EH (cell line): ENCODE measurements at regions not wholly inside any gene's neighbourhood (a gene's known extent, or its start where the extent isn't known, plus 50 kb on each side); places are given as distances from the start of the nearest gene placed in this dataset.
"Not testable (repeated sequence)": the region's sequence is repeated elsewhere in the genome, so short reads cannot be mapped to it uniquely, and the experiment has no call there.

Experiments used
- DNase-seq: peaks from one replicate; pipeline ENCODE4 v3.0.0-alpha.2; 2015; ENCODE audit warnings: low read depth

GRCh38 chr3:72535772-72536171, 312.5 kb downstream of the SHQ1 start:
- DNase-seq, result no peak

DNA sequence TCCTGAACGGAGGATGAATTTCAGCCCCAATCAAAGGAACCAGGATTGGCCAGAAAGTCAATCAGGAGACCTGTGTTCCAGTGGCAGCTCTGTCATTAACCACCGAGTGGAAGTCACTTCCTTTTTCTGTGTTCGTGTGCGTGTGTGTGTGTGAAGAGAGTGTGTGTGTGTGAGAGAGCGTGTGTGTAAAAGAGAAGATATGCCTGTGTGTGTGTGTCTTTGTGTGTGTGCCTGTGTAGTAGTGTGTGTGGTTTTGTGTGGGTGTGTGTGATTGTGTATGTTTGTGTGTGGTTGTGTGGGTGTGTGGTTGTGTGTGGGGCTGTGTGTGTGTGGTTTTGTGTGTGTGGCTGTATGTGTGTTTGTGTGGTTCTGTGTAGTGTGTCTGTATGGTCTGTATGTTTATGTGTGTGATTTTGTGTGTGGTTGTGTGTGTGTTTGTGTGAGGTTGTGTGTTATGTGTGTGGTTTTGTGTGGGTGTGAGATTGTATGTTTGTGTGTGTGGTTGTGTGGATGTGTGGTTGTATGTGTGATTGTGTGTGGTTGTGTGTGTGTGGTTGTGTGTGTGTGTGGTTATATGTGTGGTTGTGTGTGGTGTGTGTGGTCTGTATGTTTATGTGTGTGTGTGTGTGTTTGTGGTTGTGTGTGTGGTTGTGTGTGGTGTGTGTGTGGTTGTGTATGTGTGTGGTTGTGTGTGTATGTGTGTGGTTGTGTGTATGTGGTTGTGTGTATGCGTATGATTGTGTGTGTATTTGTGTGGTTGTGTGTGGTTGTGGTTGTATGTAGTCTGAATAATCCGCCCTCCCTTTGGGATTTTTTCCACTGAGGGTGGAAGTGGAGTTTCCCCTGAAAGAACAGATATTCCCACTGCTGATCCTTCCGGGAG, 314.4 kb downstream of the SHQ1 start:
- DNase-seq, result no peak

DNA sequence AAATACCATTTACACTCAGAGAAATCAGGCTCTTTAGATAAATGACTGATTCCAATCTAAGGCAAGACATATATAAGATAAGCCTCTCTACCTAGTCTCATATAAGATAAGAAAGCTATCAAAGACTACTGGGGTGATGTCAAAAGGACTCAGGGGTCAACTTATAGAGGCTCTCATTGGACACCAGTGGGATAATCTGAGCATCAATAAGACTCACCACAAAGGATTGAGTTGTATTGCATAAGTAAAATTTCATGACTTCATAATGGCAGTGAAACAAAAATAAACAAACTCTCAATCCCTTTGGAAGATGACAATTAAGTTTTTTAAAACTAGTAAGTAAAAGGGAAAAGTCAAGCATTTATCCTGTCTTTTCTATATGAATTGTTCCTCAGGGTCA, 317.8 kb downstream of the SHQ1 start:
- peak; percentile 20 for DNase-seq

DNA sequence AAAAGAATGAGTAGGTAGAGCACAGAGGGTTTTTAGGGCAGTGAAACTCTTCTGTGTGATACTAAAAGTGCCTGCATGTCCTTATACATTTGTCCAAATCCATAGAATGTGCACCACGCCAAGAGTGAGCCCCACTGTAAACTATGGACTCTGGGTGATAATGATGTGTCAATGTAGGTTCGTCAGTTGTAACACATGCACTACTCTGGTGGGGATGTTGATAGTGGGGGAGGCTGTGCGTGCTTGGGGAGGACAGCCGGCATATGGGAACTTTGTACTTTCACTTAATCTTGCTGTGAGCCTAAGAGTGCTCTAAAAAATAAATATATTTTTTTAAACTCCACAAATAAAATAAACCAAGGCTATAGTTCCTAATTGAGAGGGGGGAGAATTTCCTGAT, 319.2 kb downstream of the SHQ1 start:
- no peak for DNase-seq

DNA sequence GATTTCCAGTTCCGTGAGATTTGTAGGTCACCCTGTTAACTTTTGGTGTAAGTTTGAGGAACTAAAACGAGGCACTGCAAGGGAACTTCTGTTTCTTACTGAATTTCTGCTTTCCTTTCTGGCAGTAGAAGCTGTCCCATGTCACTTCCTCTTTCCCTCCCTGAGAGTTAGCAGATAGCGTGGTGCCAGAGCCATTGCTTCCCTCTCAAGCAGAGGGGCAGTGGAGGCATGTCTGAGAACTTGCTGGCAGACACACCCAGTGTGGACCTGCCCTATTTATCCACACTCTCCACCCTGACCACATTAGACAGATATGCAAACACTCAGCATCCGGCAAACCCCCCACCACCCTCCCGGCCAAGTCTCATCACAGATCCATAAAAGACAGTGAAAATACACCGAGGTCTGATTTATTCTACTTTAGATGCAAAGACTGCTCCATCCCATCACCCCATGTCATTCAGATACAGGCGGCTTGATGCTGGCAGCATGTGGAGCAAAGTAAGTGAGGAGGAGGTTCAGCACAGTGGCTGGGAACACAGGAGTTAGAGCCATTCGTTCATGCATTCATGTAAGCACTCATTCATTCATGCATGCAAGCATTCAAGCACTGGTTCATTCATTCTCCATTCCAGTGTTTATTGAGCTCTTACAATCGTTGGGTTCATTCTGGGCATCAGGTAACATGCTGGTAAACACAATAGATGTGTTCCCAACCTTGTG, 324.7 kb downstream of the SHQ1 start:
- no peak for DNase-seq

DNA sequence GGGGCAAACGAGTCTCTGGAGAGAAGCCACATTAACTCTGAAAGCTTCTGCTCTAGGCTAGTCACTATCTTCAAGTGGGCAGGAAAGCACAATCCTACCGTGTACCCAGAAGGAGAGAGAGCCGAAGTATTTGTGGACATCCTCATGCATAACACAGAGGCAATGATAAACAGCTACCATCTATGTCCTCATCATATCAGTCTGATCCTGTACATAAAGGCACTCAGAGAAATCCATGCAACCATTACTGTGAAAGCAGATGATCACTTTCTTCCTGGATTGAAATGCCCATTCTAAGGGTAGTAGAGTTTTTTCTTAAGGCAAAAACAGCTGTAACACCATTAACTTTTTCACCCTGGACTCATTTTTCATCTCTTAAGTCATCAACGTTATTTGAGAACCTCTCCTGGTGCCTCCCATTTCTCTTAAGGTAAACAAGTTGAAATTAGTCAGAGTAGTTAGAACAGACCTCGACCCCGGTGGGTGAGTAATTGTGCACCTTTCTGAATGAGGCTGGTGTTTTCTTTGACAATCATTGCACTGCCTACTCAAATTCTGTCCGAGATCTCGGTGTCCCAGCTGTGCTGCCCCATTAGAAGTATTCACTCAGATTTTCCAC, 327.4 kb downstream of the SHQ1 start:
- DNase-seq, result peak; percentile 44

- DNase-seq, result no peak
Measured at GRCh38 chr3:72519946-72520604, 328.2 kb downstream of the SHQ1 start.

DNA sequence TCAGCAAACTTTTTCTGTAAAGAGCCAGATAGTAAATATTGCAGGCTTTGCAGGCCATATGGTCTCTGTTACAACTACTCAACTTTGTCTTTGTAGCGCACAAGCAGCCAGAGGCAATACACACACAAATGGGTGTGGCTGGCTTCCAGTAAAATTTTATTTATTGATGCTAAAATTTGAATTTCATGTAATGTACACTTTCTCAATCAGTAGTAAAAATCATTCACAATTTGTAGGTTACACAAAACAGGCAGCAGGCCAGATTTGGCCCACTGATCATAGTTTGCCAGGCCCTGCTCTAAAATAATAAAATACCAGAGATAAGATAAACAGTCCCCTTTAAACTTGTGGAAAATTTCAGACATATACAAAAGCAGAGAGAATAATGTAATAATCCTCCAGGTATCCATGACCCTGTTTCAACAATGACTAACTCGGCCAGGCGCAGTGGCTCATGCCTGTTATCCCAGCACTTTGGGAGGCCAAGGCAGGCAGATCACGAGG, 330.3 kb downstream of the SHQ1 start:
- no peak for DNase-seq

DNA sequence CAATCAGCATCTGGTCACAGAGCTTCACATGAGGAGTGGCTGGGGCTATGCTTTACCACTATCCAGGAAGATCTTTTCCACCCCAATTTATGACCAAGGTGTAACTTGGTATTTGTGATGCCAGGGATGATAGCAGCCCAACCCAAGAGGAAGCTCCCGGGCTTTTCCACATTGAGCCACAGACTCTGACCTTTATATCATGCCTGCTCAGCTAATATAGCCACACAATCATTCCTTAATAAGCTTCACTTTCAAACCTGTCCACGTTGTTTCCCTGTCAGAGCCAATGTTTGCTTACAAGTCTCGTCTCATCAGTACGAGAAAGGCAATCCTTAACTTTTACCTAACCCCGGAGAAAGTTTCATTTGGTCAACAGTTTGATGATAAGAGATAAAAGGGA, 330.9 kb downstream of the SHQ1 start:
- no peak for DNase-seq

DNA sequence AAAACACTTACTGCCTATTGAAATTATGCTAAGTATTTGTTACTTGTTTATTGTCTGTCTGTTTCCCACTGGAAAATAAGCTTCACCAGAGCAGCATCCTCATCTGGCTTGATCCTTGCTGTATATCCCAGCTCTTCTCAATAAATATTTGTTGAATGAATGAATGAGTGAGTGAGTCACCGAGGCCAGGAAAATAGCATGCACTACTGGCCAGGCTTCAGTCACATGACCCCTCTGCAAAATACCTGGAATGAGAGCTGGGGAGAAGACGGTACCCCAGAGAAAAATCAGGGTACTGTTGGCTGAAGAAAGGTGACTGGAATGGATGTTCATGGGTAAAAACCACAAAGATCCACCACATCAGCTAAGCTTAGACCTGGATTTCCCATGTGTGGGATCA, 331.9 kb downstream of the SHQ1 start:
- no peak for DNase-seq

DNA sequence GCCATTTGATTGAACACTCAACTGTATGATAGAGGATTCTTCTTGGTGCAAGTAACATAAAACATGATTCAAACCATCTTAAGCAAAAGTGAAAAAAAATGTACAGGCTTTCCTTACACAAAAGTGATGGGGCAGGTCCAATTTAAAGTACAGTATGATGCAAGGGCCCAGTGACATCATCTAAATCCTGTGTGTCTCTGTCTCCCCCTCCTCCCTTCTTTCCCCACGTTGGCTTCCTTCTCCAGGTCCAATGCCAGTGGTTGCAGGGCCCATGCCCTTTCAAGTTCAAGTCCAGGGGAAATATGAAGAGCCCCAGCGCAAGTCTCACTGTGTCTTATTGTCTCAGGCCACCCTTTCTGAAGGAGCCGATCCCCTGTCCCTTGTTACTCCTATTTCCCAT, 332.3 kb downstream of the SHQ1 start:
- no peak for DNase-seq

DNA sequence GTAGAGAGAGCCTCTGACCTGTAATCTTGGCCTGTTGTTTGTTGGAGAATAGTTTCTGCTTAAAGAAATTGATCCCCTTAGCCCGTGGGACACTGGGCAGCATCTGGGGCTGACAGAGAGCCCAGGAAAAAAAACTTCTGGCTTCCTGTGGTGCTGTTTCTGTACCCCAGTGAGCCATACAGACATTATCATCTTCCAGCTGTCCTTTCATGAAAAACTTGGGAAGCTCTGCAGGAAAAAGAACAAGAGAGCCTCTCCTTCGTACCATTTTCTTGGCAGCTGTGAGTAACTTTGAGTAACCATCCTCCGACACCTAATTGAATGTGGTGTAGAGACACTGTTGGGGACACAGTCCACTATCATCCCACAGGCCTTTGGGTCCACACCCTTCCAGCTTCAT, 333.0 kb downstream of the SHQ1 start:
- DNase-seq, result no peak

- DNase-seq, result no peak
Measured at GRCh38 chr3:72510247-72510646, 338.0 kb downstream of the SHQ1 start.

GRCh38 chr3:72505539-72506405, 342.5 kb downstream of the SHQ1 start:
- DNase-seq, result no peak

GRCh38 chr3:72497501-72497900, 350.7 kb downstream of the SHQ1 start:
- DNase-seq, result not testable (repeated sequence)

DNA sequence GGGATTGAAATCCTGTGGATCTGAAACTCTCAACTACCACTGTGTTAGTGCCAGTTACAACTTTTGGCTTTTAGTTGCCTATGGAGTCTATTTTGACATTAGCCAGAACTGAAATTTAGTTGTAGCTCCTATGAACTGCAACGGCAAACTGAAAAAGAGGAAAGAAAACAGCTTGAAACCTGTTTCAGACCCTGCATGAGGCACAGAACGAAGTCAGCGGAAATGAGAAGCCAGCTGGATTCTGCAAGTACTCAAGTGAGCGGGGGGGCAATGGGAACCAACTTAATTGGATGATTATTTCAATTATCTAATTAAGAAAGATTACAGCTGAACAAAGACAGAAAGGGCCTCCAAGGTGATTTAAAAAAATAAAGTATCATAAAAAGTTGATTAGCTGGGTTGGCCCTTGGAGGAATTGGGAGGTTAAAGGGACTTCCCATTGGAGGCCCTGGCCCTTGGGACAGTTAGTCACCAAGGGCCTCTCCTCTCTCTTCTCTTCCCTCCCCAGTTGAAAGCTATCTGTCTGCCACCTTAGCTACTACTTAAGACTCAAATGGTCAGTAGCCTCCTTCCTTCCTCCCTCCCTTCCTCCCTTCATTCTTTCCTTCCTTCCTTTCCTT, 352.1 kb downstream of the SHQ1 start:
- DNase-seq, result no peak

- peak; percentile 34 for DNase-seq
Measured at GRCh38 chr3:72494626-72495025, 353.6 kb downstream of the SHQ1 start.

- DNase-seq, result no peak
Measured at GRCh38 chr3:72494130-72494529, 354.1 kb downstream of the SHQ1 start.

- peak; percentile 99 for DNase-seq
Measured at GRCh38 chr3:72492240-72492639, 356.0 kb downstream of the SHQ1 start.

DNA sequence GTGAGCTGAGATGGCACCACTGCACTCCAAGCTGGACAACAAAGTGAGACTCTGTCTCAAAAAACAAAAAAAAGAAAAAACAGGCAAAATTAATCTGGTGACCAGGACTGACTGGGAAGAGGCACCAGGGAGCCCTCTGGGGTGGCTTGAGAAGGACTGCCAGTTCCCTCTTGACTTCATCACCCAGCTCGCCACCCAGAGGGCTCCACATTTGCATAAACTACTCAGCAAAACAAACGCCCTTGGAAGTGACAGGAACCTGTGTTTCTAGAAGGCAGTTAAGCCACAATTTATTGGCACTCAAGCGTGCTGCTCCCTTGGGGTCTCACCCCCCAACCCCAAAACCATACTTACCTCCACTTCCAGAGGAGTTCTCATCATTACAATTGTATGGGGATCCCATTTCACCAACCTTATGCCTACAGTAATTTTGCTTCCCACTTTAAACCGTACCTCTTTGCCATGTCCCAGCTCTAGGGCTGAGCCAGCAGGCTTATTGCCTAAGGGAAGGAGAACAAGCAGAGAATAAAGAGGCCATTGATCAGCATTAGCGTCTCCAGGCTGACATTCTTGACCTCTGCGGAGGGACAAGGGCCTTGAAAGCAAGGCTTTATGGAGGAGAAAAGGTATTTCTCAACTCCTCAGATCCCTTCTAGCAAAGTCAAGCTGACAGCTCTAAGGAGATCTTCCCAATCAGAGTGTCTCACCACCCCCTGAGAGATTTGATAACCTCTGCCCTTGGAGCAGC, 357.4 kb downstream of the SHQ1 start:
- no peak for DNase-seq
